ENCODE measurements at regions not wholly inside any gene's neighbourhood (a gene's known extent, or its start where the extent isn't known, plus 50 kb on each side); places are given as distances from the start of the nearest gene placed in this dataset.

- Histone ChIP-seq H3K4me3 (ENCODE audit: low read length in 2 of 2) (no peak overlapping the region), H3K27ac (ENCODE audit: low read length) (no peak overlapping the region), H3K9ac (ENCODE audit: low read length in 2 of 2) (no peak overlapping the region), H3K4me1 (ENCODE audit: control insufficient read depth, insufficient read depth, low read length) (no peaks in the 10 kb centered on the region), H3K36me3 (ENCODE audit: control insufficient read depth in 2 of 2, insufficient read depth in 2 of 2, low read length in 2 of 2) (no peaks in the 10 kb centered on the region), H3K9me3 (ENCODE audit: control insufficient read depth in 2 of 2, low read length in 2 of 2) (peaks cover 0 to 12% of the 10 kb centered on the region in 2 donors), H3K27me3 (ENCODE audit: control insufficient read depth in 1 of 2, insufficient read depth in 2 of 2, low read length in 2 of 2) (peaks cover 0 to 30% of the 10 kb centered on the region in 2 donors)
Measured at GRCh38 chr1:29469457-29469856, 233.1 kb downstream of the PTPRU start.

DNA sequence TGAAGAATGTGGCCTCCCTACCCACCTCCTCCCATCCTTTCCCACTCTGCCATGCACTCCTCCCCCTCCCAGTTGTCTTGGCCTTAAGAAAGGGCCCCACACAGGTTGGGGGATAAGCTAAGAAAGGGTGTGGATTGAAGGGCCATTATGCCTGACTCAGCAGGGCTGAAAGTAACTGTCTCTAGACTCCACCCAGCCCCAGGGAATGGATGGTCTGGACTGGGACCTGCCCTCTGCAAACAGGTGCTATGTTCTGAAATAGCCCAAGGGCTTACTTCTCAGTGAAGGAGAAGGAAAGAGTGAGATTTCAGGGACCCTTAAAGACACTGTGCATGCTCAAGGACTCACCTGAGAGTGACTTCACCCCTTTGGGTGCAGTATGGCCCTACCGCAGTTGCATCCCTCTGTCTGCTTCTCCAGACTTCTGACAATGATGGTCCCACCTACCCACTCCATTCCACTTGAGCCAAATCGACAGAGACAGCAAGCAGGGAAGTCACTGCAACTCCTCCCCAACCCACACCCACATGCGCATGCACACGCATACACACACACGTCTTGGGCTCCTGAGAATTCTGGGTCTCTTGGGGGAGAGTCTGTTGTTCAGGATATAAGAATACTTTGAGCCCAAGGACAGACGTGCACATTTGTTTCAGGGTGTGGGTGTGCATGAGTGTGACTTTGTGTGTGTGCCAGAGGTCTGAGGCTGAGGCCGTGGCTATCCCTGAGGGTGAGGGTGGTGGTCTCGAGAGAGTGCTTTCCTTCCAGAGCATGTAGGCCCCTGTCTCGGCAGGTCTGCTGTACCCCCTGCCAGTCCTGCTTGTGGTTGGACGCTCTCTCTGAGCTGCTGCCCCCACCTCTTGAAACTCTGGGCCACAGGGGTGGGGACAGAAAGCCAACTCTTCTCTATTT, 231.9 kb downstream of the PTPRU start:
- H3K9me3 ChIP-seq (ENCODE audit: control insufficient read depth in 2 of 2, low read length in 2 of 2) = peaks cover 0 to 12% of the 10 kb centered on the region in 2 donors
- no peaks in the 10 kb centered on the region for H3K4me1 ChIP-seq (ENCODE audit: control insufficient read depth, insufficient read depth, low read length)
- no peak overlapping the region for H3K9ac ChIP-seq (ENCODE audit: low read length in 2 of 2)
- peaks cover 0 to 25% of the 10 kb centered on the region in 2 donors for H3K27me3 ChIP-seq (ENCODE audit: control insufficient read depth in 1 of 2, insufficient read depth in 2 of 2, low read length in 2 of 2)
- H3K27ac ChIP-seq (ENCODE audit: low read length) = no peak overlapping the region
- no peak overlapping the region for H3K4me3 ChIP-seq (ENCODE audit: low read length in 2 of 2)
- no peaks in the 10 kb centered on the region for H3K36me3 ChIP-seq (ENCODE audit: control insufficient read depth in 2 of 2, insufficient read depth in 2 of 2, low read length in 2 of 2)

- Histone ChIP-seq H3K27ac (ENCODE audit: low read length) (no peak overlapping the region), H3K36me3 (ENCODE audit: control insufficient read depth in 2 of 2, insufficient read depth in 2 of 2, low read length in 2 of 2) (no peaks in the 10 kb centered on the region), H3K4me1 (ENCODE audit: control insufficient read depth, insufficient read depth, low read length) (no peaks in the 10 kb centered on the region), H3K4me3 (ENCODE audit: low read length in 2 of 2) (no peak overlapping the region), H3K27me3 (ENCODE audit: control insufficient read depth in 1 of 2, insufficient read depth in 2 of 2, low read length in 2 of 2) (peaks cover 0 to 23% of the 10 kb centered on the region in 2 donors), H3K9me3 (ENCODE audit: control insufficient read depth in 2 of 2, low read length in 2 of 2) (peaks cover 0 to 12% of the 10 kb centered on the region in 2 donors), H3K9ac (ENCODE audit: low read length in 2 of 2) (no peak overlapping the region)
Measured at GRCh38 chr1:29466258-29466657, 229.9 kb downstream of the PTPRU start.

DNA sequence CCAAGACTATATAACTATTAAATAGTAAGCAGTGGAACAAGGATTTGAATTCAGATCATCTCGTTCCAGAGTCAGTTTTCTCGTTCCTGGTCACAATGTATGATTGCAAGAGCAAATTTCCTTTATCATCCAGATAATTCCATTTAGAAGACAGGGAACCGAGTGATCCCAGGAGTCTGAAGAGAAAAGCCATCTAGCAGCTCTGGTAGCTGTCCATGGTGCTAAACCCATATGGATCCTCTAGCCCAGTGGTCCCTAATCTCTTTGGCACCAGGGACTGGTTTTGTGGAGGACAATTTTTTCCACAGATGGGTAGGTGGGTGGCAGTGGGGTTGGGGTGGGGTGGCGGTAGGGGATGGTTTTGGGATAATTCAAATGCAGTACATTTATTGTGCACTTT, 229.4 kb downstream of the PTPRU start:
- H3K4me3 ChIP-seq (ENCODE audit: low read length in 2 of 2) = no peak overlapping the region
- peaks cover 0 to 12% of the 10 kb centered on the region in 2 donors for H3K9me3 ChIP-seq (ENCODE audit: control insufficient read depth in 2 of 2, low read length in 2 of 2)
- H3K9ac ChIP-seq (ENCODE audit: low read length in 2 of 2) = no peak overlapping the region
- H3K4me1 ChIP-seq (ENCODE audit: control insufficient read depth, insufficient read depth, low read length) = no peaks in the 10 kb centered on the region
- no peaks in the 10 kb centered on the region for H3K36me3 ChIP-seq (ENCODE audit: control insufficient read depth in 2 of 2, insufficient read depth in 2 of 2, low read length in 2 of 2)
- H3K27me3 ChIP-seq (ENCODE audit: control insufficient read depth in 1 of 2, insufficient read depth in 2 of 2, low read length in 2 of 2) = peaks cover 0 to 19% of the 10 kb centered on the region in 2 donors
- no peak overlapping the region for H3K27ac ChIP-seq (ENCODE audit: low read length)

DNA sequence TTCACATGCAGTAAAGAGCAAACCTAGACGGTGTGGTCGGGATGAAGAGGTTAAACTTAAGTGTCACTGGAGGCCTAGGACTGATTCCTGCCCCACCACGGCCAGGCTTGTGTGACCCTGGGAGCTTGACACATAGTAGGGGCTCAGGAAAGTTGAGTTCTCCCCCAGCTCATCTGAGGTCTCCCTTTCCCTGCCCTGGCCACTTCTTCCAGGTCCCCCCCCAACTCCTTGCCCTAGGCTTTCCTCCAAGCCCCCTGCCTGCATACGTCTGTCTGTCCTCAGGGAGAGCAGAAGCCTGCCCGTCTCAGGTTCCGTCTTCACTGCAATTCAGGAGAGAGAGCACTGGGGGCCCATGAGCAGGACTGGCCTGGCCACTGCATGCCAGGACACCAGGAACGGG, 225.8 kb downstream of the PTPRU start:
- Histone ChIP-seq H3K9ac (ENCODE audit: low read length in 2 of 2) (no peak overlapping the region), H3K27me3 (ENCODE audit: control insufficient read depth in 1 of 2, insufficient read depth in 2 of 2, low read length in 2 of 2) (peaks cover 15% of the 10 kb centered on the region in 2 donors), H3K36me3 (ENCODE audit: control insufficient read depth in 2 of 2, insufficient read depth in 2 of 2, low read length in 2 of 2) (no peaks in the 10 kb centered on the region), H3K9me3 (ENCODE audit: control insufficient read depth in 2 of 2, low read length in 2 of 2) (peaks cover 0 to 12% of the 10 kb centered on the region in 2 donors), H3K27ac (ENCODE audit: low read length) (no peak overlapping the region), H3K4me3 (ENCODE audit: low read length in 2 of 2) (no peak overlapping the region), H3K4me1 (ENCODE audit: control insufficient read depth, insufficient read depth, low read length) (no peaks in the 10 kb centered on the region)

- peaks cover 11 to 15% of the 10 kb centered on the region in 2 donors for H3K27me3 ChIP-seq (ENCODE audit: control insufficient read depth in 1 of 2, insufficient read depth in 2 of 2, low read length in 2 of 2)
- H3K9me3 ChIP-seq (ENCODE audit: control insufficient read depth in 2 of 2, low read length in 2 of 2) = peaks cover 0 to 14% of the 10 kb centered on the region in 2 donors
- H3K36me3 ChIP-seq (ENCODE audit: control insufficient read depth in 2 of 2, insufficient read depth in 2 of 2, low read length in 2 of 2) = no peaks in the 10 kb centered on the region
- no peaks in the 10 kb centered on the region for H3K4me1 ChIP-seq (ENCODE audit: control insufficient read depth, insufficient read depth, low read length)
- no peak overlapping the region for H3K27ac ChIP-seq (ENCODE audit: low read length)
- no peak overlapping the region for H3K9ac ChIP-seq (ENCODE audit: low read length in 2 of 2)
- no peak overlapping the region for H3K4me3 ChIP-seq (ENCODE audit: low read length in 2 of 2)
Measured at GRCh38 chr1:29461115-29461739, 224.9 kb downstream of the PTPRU start.

GRCh38 chr1:29460694-29461093, 224.4 kb downstream of the PTPRU start:
- H3K9ac ChIP-seq (ENCODE audit: low read length in 2 of 2) = no peak overlapping the region
- no peaks in the 10 kb centered on the region for H3K4me1 ChIP-seq (ENCODE audit: control insufficient read depth, insufficient read depth, low read length)
- peaks cover 0 to 13% of the 10 kb centered on the region in 2 donors for H3K9me3 ChIP-seq (ENCODE audit: control insufficient read depth in 2 of 2, low read length in 2 of 2)
- no peak overlapping the region for H3K4me3 ChIP-seq (ENCODE audit: low read length in 2 of 2)
- H3K27ac ChIP-seq (ENCODE audit: low read length) = no peak overlapping the region
- peaks cover 11 to 18% of the 10 kb centered on the region in 2 donors for H3K27me3 ChIP-seq (ENCODE audit: control insufficient read depth in 1 of 2, insufficient read depth in 2 of 2, low read length in 2 of 2)
- H3K36me3 ChIP-seq (ENCODE audit: control insufficient read depth in 2 of 2, insufficient read depth in 2 of 2, low read length in 2 of 2) = no peaks in the 10 kb centered on the region

DNA sequence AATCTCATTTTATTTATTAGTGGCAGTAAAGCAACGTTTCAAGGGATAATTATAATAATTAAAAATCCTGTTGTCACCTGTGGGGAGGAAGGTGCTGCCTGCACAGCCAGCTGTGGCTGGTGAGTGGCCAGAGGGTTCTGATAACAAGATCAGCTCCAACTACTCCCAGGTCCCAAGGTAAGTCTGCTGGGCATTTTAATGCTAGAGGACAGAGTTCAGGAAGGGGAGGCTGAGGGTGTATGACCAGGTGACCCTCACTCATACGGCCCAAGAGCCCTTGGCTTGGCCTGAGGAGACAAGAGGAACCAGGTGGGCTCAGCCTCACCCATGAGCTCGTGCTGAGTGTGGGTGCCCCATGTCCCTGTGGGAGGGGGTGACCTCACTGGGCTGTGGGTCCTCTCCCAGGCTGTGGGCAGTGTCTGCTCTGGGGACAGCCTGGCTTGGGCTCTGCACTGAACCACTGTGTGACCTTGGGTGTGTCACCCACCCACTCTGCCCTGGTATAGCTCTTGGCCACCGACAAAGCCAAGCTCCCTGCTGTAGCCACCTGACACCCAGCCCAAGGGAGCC, 223.8 kb downstream of the PTPRU start:
- Histone ChIP-seq H3K4me3 (ENCODE audit: low read length in 2 of 2) (no peak overlapping the region), H3K9me3 (ENCODE audit: control insufficient read depth in 2 of 2, low read length in 2 of 2) (peaks cover 0 to 11% of the 10 kb centered on the region in 2 donors), H3K27ac (ENCODE audit: low read length) (no peak overlapping the region)

GRCh38 chr1:29459620-29459945, 223.3 kb downstream of the PTPRU start:
- Histone ChIP-seq H3K4me1 (ENCODE audit: control insufficient read depth, insufficient read depth, low read length) (no peaks in the 10 kb centered on the region), H3K9ac (ENCODE audit: low read length in 2 of 2) (no peak overlapping the region), H3K9me3 (ENCODE audit: control insufficient read depth in 2 of 2, low read length in 2 of 2) (peaks cover 0 to 5% of the 10 kb centered on the region in 2 donors), H3K27me3 (ENCODE audit: control insufficient read depth in 1 of 2, insufficient read depth in 2 of 2, low read length in 2 of 2) (peaks cover 14 to 18% of the 10 kb centered on the region in 2 donors), H3K4me3 (ENCODE audit: low read length in 2 of 2) (no peak overlapping the region), H3K36me3 (ENCODE audit: control insufficient read depth in 2 of 2, insufficient read depth in 2 of 2, low read length in 2 of 2) (no peaks in the 10 kb centered on the region), H3K27ac (ENCODE audit: low read length) (no peak overlapping the region)

More for the DNA sequence above, 223.8 kb downstream of the PTPRU start:
- Histone ChIP-seq H3K4me1 (ENCODE audit: control insufficient read depth, insufficient read depth, low read length) (no peaks in the 10 kb centered on the region), H3K27me3 (ENCODE audit: control insufficient read depth in 1 of 2, insufficient read depth in 2 of 2, low read length in 2 of 2) (peaks cover 13 to 18% of the 10 kb centered on the region in 2 donors), H3K36me3 (ENCODE audit: control insufficient read depth in 2 of 2, insufficient read depth in 2 of 2, low read length in 2 of 2) (no peaks in the 10 kb centered on the region), H3K9ac (ENCODE audit: low read length in 2 of 2) (no peak overlapping the region)

- peaks cover 14 to 18% of the 10 kb centered on the region in 2 donors for H3K27me3 ChIP-seq (ENCODE audit: control insufficient read depth in 1 of 2, insufficient read depth in 2 of 2, low read length in 2 of 2)
- H3K27ac ChIP-seq (ENCODE audit: low read length) = no peak overlapping the region
- no peaks in the 10 kb centered on the region for H3K36me3 ChIP-seq (ENCODE audit: control insufficient read depth in 2 of 2, insufficient read depth in 2 of 2, low read length in 2 of 2)
- no peak overlapping the region for H3K9ac ChIP-seq (ENCODE audit: low read length in 2 of 2)
- peaks cover 0 to 4% of the 10 kb centered on the region in 2 donors for H3K9me3 ChIP-seq (ENCODE audit: control insufficient read depth in 2 of 2, low read length in 2 of 2)
- H3K4me3 ChIP-seq (ENCODE audit: low read length in 2 of 2) = no peak overlapping the region
- H3K4me1 ChIP-seq (ENCODE audit: control insufficient read depth, insufficient read depth, low read length) = no peaks in the 10 kb centered on the region
Measured at GRCh38 chr1:29458737-29459619, 222.7 kb downstream of the PTPRU start.
